ENCODE measurements at regions not wholly inside any gene's neighbourhood (a gene's known extent, or its start where the extent isn't known, plus 50 kb on each side); places are given as distances from the start of the nearest gene placed in this dataset.

DNA sequence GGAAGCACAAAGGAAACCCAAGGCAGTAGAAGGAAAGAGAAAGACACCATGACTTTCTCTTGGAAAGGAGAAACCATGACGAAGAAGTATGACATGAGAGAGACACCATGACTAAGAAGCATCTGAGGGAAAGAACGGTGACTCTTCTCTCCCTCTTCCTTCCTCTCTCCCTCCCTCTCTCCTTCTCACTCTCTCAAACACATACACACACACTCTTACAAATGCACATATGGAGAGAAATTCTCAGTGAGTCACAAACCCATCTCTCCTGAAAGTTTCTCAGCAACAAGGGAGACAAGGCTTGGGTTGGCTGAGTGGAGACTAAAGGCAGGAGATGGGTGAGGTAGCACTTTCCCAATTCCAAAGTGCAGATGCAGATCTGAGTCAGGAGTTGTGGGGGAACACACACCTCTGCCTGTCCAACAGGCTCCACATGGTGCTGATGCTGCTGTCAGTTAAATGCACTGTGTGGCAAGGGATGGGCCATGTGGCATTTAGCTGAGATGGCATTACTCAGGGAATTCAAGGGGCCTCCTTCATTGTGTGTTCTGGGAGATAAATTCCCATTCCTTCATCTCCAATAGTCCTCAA, 336.7 kb upstream of the C16orf82 start:
- DNase-seq, result no peak

GRCh38 chr16:26731729-26732128, 335.0 kb upstream of the C16orf82 start:
- no peak for DNase-seq

- DNase-seq, result no peak
Observed at GRCh38 chr16:26733710-26734109, 333.0 kb upstream of the C16orf82 start.

GRCh38 chr16:26735521-26735920, 331.2 kb upstream of the C16orf82 start:
- DNase-seq, result no peak

- no peak for DNase-seq
Observed at GRCh38 chr16:26736084-26736483, 330.6 kb upstream of the C16orf82 start.

GRCh38 chr16:26740771-26741170, 326.0 kb upstream of the C16orf82 start:
- DNase-seq, result no peak

- no peak for DNase-seq
Observed at GRCh38 chr16:26742040-26742439, 324.7 kb upstream of the C16orf82 start.

GRCh38 chr16:26744430-26744829, 322.3 kb upstream of the C16orf82 start:
- DNase-seq, result no peak

GRCh38 chr16:26747760-26748159, 319.0 kb upstream of the C16orf82 start:
- DNase-seq, result no peak

DNA sequence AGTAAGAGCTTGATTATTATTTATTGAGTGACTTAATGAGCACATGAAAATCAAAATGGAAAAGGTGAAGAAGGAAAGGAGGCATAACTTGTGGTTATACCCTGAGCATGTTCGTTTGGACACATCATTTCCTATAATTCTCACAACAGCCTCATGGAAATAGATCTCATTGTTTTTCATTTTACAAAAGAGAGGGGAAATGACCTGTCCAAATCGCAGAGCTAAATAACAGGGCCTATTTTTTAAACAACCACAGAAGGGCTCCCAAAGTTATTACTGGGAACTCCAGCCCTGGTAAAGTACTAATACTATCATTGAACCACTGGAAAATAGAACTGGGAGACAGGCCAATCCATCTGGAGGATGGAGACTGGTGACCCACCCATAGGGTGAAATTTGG, 317.7 kb upstream of the C16orf82 start:
- no peak for DNase-seq

DNA sequence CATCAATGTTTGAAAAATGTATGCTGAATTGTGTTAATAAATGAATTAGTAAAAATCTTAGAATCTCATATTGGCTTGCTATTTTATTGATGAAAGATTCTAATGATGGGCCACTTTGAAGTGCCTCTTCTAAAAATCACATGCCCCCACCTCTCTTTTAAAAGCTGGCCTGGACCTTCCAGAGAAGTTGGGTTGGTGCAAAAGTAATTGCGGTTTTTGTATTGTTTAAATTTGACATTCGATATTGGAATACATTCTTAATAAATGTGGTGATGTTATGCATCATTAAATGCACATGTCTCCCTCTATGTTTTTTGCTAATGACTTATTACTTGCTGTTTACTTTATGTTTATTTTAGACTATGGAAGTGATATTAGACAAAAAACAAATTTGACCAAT, 314.6 kb upstream of the C16orf82 start:
- DNase-seq, result no peak

DNA sequence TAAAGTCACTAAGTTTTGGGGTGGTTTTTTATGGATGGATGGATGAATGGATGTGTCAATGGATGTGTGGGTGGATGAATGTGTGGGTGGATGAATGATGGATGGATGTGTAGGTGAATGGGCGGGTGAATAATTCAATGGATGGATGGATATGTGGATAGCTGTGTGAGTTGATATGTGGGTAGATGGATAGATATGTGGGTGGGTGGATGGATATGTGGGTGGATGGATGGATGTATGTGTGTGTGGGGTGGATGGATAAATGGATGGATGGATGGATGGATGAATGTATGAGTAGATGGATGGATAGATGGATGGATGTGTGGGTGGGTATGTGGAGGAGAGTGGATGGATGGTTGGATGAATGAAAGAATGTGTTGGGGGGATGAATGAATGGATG, 310.1 kb upstream of the C16orf82 start:
- DNase-seq, result no peak

DNA sequence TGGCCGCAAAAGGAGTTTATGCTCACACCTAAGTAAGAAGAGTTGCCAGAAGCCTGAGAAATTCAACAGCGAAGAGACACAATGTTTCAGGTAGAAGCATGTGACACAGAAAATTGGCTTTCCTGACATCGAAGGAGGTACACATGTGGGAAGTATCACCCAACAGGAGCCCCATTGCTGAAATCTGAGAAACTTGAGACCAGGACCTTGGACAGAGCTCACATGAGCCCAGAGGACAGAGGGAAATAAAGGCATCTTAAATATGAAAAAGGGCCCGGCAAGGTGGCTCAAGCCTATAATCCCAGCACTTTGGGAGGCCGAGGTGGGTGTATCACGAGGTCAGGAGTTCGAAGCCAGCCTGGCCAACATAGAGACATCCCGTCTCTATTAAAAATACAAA, 304.1 kb upstream of the C16orf82 start:
- DNase-seq, result no peak

GRCh38 chr16:26765087-26765486, 301.6 kb upstream of the C16orf82 start:
- no peak for DNase-seq

DNA sequence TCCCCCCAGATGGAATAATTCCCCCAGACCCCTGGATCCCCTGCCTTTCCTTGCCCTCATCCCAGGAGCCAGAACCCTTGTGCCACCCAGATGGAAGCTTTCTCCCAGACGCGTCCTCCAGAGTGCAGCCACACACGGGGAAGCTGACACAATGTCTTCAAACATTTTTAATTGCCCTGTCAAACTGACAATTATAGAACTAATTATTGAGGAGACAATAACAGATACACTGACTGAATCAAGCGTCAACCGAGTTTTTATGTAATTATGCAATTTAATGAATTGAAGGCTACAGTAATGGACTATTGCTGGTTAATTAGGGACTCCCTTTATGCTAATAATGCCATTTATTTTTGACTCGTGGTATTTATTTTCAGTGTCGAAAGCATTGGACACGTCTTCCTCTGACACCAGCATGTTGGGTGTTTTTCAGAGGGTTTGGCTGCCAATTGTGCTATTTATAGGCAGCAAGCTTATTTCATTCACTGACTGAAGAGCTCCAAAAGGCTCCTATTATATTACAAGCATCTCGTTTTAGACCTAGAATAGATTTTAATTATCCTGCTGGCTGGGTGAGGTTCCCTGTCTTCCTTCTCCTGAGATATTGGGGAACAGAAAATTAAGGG, 298.2 kb upstream of the C16orf82 start:
- DNase-seq, result no peak

GRCh38 chr16:26770547-26770946, 296.2 kb upstream of the C16orf82 start:
- no peak for DNase-seq

GRCh38 chr16:26772503-26772902, 294.2 kb upstream of the C16orf82 start:
- DNase-seq, result no peak

DNA sequence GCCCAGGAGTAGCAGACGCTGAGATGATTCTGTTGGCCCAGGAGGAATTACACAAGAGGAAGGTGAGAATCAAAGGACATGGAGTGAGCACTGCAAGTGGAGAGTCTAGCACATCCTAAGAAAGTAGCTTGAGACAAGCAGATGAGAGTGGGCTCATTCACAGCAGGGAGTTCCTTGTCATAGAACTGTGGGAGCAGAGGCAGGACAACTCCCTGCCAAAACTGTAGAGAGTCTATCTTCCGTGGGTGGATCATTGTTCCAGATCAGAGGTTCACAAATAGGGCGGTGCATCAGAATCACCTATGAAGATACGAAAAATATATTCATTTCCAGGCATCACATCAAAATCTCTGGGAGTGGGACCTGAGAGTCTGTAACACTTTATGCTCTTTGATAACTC, 288.9 kb upstream of the C16orf82 start:
- DNase-seq, result no peak

DNA sequence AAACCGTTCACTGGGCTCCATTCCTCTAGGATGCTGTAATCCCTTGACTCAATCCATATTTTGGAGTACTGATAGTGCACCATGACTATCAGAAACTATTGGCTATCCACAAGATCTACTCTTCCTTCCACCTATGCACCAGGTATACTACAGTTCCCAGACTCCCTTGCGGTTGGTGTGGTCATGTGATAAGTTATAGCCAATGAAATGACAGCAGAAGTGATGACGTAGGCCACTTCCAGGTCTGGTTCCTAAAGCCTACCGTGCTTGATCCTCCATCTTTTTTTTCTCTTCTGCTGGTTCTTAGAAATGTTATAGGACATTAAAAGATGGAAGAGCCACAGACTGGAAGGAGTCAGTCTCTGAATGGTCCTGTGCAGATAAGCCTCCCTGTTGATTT, 278.8 kb upstream of the C16orf82 start:
- no peak for DNase-seq

DNA sequence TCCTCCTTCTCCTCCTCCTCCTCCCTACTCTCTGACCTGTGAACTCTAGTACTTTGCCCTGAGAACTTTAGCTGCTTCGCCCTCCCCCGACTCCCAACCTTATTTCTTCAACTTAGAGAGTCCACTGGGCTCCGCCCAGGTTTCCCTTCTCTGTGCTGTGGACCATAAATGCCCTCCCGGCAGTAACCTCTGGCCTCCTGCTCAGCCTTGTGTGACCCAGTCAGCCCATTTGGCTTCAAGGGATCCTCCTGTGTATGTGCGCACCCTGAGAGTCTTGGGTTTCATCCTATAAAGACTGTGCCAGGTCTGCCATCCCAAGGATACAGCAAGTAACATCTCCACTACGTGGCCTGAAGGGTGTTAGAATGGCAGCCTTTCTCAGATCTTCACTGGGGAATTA, 275.6 kb upstream of the C16orf82 start:
- DNase-seq, result no peak

GRCh38 chr16:26795184-26795583, 271.5 kb upstream of the C16orf82 start:
- no peak for DNase-seq

DNA sequence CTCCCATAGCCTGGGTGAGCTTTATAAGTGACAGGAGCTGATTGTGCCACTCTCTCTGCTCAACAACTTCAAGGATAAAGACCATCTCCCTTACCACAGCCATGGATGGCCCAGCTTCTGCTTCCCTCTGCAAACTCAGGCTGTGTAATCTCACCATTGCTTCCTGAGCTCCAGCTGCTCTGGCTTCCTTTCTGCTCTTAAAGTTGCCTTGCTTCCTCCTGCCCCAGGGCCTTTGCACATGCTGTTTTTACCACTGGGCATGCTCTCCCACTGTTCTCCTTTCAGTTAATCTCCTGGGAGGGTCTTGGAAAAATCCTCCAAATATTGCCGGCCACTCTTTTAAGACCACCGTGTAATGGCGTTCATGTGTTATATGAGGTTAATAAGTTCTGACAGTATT, 265.1 kb upstream of the C16orf82 start:
- DNase-seq, result no peak

DNA sequence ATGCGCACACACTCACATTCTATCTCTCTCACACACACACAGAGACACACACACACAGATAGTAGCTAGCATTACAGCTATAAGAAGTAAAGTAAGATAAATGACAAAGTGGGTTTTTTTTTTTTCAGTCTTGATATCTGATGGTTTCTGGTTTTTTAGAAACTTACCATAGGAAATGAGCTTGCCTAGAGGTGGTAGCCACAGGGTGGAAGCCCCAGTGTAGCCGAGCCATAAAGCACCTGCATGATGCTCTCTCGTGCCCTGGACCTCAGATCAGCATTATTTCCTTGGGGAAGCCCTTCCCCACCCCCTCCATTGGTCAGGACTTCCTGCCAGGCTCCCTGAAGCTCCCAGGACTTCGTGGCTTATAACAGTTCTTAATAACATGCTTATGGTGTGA, 264.3 kb upstream of the C16orf82 start:
- no peak for DNase-seq

DNA sequence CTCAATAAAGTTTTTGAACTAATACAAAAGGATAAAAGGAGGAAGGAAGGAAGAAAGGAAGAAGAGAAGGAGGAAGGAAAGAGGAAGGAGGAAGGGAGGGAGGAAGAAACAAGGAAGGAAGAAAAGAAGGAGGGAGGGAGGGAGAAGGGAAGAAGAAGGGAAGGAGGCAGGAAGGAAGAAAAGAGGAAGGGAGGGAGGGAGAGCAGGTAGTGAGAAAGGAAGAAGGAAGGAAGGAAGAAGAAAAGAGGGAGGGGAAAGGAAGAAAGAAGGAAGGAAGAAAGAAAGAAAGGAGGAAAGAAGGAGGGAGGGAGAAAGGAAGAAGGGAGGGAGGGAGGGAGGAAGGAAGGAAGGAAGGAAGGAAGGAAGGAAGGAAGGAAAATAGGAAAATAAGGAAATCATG, 263.8 kb upstream of the C16orf82 start:
- DNase-seq, result no peak

DNA sequence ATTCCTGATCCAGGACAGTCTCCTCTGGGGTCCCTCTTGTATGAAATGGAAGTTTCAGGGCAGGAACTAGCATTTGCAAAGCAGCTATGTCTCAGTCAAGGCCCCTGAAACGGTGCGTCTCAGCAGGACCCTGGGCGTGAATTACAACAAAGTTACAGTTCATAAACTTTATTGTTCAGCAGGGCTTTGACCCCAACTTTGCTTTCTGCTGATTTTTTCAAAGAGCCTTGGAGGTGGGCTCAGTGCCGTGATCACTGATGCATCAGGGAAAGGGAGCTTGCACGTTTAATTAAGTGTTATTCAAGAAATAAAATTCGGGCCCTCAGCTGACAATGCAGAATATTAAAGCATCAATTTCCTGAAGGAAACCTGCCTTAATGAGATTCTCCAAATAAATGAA, 260.1 kb upstream of the C16orf82 start:
- DNase-seq, result no peak

Data from CD4-positive, alpha-beta T cell treated with Interleukin-6 for 4 hours (primary cell).